ENCODE measurements at regions not wholly inside any gene's neighbourhood (a gene's known extent, or its start where the extent isn't known, plus 50 kb on each side); places are given as distances from the start of the nearest gene placed in this dataset.

- ATAC-seq, result no peak
- no peak overlapping the region for H3K27ac ChIP-seq
- intact Hi-C loops (cut with DNase I), result no loop called here
- H3K4me3 ChIP-seq, result no peak overlapping the region
- no peaks in the 10 kb centered on the region for H3K27me3 ChIP-seq
- WGBS, 2 donors, result 54 to 60% methylated on average over 3 of the region's 3 CpGs
- no peaks in the 10 kb centered on the region for H3K4me1 ChIP-seq
- no peak for FAIRE-seq
- DNase-seq, result no peak
- TF ChIP-seq CTCF (IDR thresholded peaks at IDR 0.05), result no peak
- H3K9me3 ChIP-seq, result no peaks in the 10 kb centered on the region
- no peaks in the 10 kb centered on the region for H3K36me3 ChIP-seq
Observed at GRCh38 chr2:122539920-122540319, 784.5 kb downstream of the TSN start.

GRCh38 chr2:122542236-122542635, 786.8 kb downstream of the TSN start:
- WGBS, 2 donors, result 59 to 63% methylated on average over 6 of the region's 6 CpGs
- H3K27ac ChIP-seq, result no peak overlapping the region
- no peaks in the 10 kb centered on the region for H3K9me3 ChIP-seq
- H3K4me3 ChIP-seq, result no peak overlapping the region
- ATAC-seq, result no peak
- intact Hi-C loops (cut with DNase I), result no loop called here
- H3K4me1 ChIP-seq, result no peaks in the 10 kb centered on the region
- H3K27me3 ChIP-seq, result no peaks in the 10 kb centered on the region
- no peak for DNase-seq
- no peak for FAIRE-seq
- H3K36me3 ChIP-seq, result no peaks in the 10 kb centered on the region
- TF ChIP-seq CTCF (IDR thresholded peaks at IDR 0.05), result no peak

- Histone ChIP-seq H3K4me3 (no peak overlapping the region), H3K9me3 (no peaks in the 10 kb centered on the region), H3K36me3 (no peaks in the 10 kb centered on the region), H3K4me1 (no peaks in the 10 kb centered on the region), H3K27ac (no peak overlapping the region), H3K27me3 (no peaks in the 10 kb centered on the region)
- no peak for ATAC-seq
- no peak for DNase-seq
- WGBS, 2 donors, result 32 to 40% methylated on average over 2 of the region's 2 CpGs
- no peak for FAIRE-seq
- TF ChIP-seq CTCF (IDR thresholded peaks at IDR 0.05), result no peak
- intact Hi-C loops (cut with DNase I), result no loop called here
Observed at GRCh38 chr2:122542646-122543045, 787.2 kb downstream of the TSN start.

- 62 to 72% methylated on average over 2 of the region's 2 CpGs for WGBS, 2 donors
- no peak overlapping the region for H3K27ac ChIP-seq
- no peaks in the 10 kb centered on the region for H3K4me1 ChIP-seq
- FAIRE-seq (no peak), DNase-seq (no peak), ATAC-seq (no peak)
- H3K9me3 ChIP-seq, result no peaks in the 10 kb centered on the region
- intact Hi-C loops (cut with DNase I), result no loop called here
- H3K36me3 ChIP-seq, result no peaks in the 10 kb centered on the region
- no peak for TF ChIP-seq CTCF (IDR thresholded peaks at IDR 0.05)
- no peak overlapping the region for H3K4me3 ChIP-seq
- no peaks in the 10 kb centered on the region for H3K27me3 ChIP-seq
Observed at GRCh38 chr2:122543815-122544214, 788.4 kb downstream of the TSN start.

GRCh38 chr2:122545821-122546220, 790.4 kb downstream of the TSN start:
- no peaks in the 10 kb centered on the region for H3K27me3 ChIP-seq
- intact Hi-C loops (cut with DNase I), result no loop called here
- H3K9me3 ChIP-seq, result no peaks in the 10 kb centered on the region
- no peak for TF ChIP-seq CTCF (IDR thresholded peaks at IDR 0.05)
- no peak for ATAC-seq
- 73 to 83% methylated on average over 4 of the region's 4 CpGs for WGBS, 2 donors
- no peak overlapping the region for H3K4me3 ChIP-seq
- DNase-seq, result no peak
- no peak for FAIRE-seq
- no peak overlapping the region for H3K27ac ChIP-seq
- H3K36me3 ChIP-seq, result no peaks in the 10 kb centered on the region
- H3K4me1 ChIP-seq, result no peaks in the 10 kb centered on the region
